A673 (cell line): ENCODE measurements at regions not wholly inside any gene's neighbourhood (a gene's known extent, or its start where the extent isn't known, plus 50 kb on each side); places are given as distances from the start of the nearest gene placed in this dataset.

Source experiments
- BruUV-seq: library from RNA; stranded (reverse); fragments of 400-500 nt; replicated peaks from 2 replicates; lab custom pipeline; 2021; lab: Mats Ljungman, UMichigan
- CTCF ChIA-PET: fragments of 300-600 bp; sonication (Branson Sonifier 250); formaldehyde crosslinking; loops from one replicate; lab custom pipeline; 2022; ENCODE audit warnings: antibody characterized with exemption; lab: Charles Lee
- POLR2A ChIA-PET: fragments of 300-600 bp; sonication (Branson Sonifier 250); formaldehyde crosslinking; loops from one replicate; lab custom pipeline; 2022; ENCODE audit warnings: antibody characterized with exemption; ENCODE audit not compliant: low non-redundant PET; lab: Charles Lee
- DNase-seq: peaks from one replicate; pipeline ENCODE4 v3.0.0-alpha.2; 2015; ENCODE audit warnings: low spot score
- H3K27ac ChIP-seq: fragments of 200-600 bp; sonication (generic); 2 replicates; pipeline ENCODE4 v1.5.1; 2016; ENCODE audit warnings: mixed run types, low read depth, mild to moderate bottlenecking, mixed read lengths, antibody characterized with exemption, low read length; ENCODE audit not compliant: poor library complexity, severe bottlenecking
- H3K27me3 ChIP-seq: fragments of 200-600 bp; sonication (generic); replicated peaks from 2 replicates; pipeline ENCODE4 v1.6.1; 2017; ENCODE audit warnings: mixed run types, low read depth, mild to moderate bottlenecking, mixed read lengths, antibody characterized with exemption, low read length; ENCODE audit not compliant: insufficient read depth, poor library complexity
- H3K36me3 ChIP-seq: fragments of 200-600 bp; sonication (generic); 2 replicates; pipeline ENCODE4 v1.6.1; 2016; ENCODE audit warnings: mixed run types, mild to moderate bottlenecking, mixed read lengths, antibody characterized with exemption, low read length; ENCODE audit not compliant: insufficient read depth, poor library complexity, severe bottlenecking
- H3K4me1 ChIP-seq: fragments of 200-600 bp; sonication (generic); 2 replicates; pipeline ENCODE4 v1.6.1; 2017; ENCODE audit warnings: mixed run types, mild to moderate bottlenecking, mixed read lengths, antibody characterized with exemption, low read length; ENCODE audit not compliant: insufficient read depth, poor library complexity, severe bottlenecking
- H3K4me3 ChIP-seq: fragments of 200-600 bp; sonication (generic); 2 replicates; pipeline ENCODE4 v1.5.1; 2016; ENCODE audit warnings: low read depth, mixed run types, mild to moderate bottlenecking, mixed read lengths, low read length; ENCODE audit not compliant: poor library complexity, severe bottlenecking
- H3K9me3 ChIP-seq: fragments of 200-600 bp; sonication (generic); 2 replicates; pipeline ENCODE4 v1.6.1; 2016; ENCODE audit warnings: mixed run types, low read depth, mild to moderate bottlenecking, mixed read lengths, antibody characterized with exemption, low read length; ENCODE audit not compliant: poor library complexity, severe bottlenecking
- EZH2 ChIP-seq: fragments of 200-600 bp; sonication (generic); IDR thresholded peaks from 2 replicates; pipeline ENCODE4 v1.6.1; 2017; ENCODE audit warnings: borderline replicate concordance, low read depth, mild to moderate bottlenecking, mixed read lengths, antibody characterized with exemption, low read length; ENCODE audit not compliant: poor library complexity, severe bottlenecking
- intact Hi-C: fragments of 100-400 bp; cut with micrococcal nuclease; formaldehyde crosslinking; loops from one replicate; pipeline ENCODE4 v1.10.0; 2022; ENCODE audit not compliant: unreplicated experiment
- TF ChIP-seq, protein P1 (sequence below): fragments of 300-800, 200-600 bp; sonication (generic); conservative IDR thresholded peaks from 2 replicates; pipeline ENCODE4 v1.5.1; 2017; ENCODE audit warnings: low read depth, mild to moderate bottlenecking, antibody characterized with exemption, low read length, moderate library complexity, mixed read lengths

- no peak overlapping the region for H3K4me3 ChIP-seq
- H3K27me3 ChIP-seq, result no peaks in the 10 kb centered on the region
- no peak for TF ChIP-seq EZH2
- TF ChIP-seq, protein P1, sequence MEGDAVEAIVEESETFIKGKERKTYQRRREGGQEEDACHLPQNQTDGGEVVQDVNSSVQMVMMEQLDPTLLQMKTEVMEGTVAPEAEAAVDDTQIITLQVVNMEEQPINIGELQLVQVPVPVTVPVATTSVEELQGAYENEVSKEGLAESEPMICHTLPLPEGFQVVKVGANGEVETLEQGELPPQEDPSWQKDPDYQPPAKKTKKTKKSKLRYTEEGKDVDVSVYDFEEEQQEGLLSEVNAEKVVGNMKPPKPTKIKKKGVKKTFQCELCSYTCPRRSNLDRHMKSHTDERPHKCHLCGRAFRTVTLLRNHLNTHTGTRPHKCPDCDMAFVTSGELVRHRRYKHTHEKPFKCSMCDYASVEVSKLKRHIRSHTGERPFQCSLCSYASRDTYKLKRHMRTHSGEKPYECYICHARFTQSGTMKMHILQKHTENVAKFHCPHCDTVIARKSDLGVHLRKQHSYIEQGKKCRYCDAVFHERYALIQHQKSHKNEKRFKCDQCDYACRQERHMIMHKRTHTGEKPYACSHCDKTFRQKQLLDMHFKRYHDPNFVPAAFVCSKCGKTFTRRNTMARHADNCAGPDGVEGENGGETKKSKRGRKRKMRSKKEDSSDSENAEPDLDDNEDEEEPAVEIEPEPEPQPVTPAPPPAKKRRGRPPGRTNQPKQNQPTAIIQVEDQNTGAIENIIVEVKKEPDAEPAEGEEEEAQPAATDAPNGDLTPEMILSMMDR, result no peak
- BruUV-seq, result no TSS peak
- no peaks in the 10 kb centered on the region for H3K36me3 ChIP-seq
- ChIA-PET POLR2A (no interaction called here), CTCF (no interaction called here)
- H3K4me1 ChIP-seq, result no peaks in the 10 kb centered on the region
- intact Hi-C loops, result no loop called here
- no peak for DNase-seq
- H3K9me3 ChIP-seq, result peaks cover 29% of the 10 kb centered on the region
- no peak overlapping the region for H3K27ac ChIP-seq
Observed at GRCh38 chr12:114961491-114961890, 277.5 kb upstream of the TBX3 start.

- POLR2A ChIA-PET, result no interaction called here
Observed at GRCh38 chr12:114958538-114958937, 274.6 kb upstream of the TBX3 start.

DNA sequence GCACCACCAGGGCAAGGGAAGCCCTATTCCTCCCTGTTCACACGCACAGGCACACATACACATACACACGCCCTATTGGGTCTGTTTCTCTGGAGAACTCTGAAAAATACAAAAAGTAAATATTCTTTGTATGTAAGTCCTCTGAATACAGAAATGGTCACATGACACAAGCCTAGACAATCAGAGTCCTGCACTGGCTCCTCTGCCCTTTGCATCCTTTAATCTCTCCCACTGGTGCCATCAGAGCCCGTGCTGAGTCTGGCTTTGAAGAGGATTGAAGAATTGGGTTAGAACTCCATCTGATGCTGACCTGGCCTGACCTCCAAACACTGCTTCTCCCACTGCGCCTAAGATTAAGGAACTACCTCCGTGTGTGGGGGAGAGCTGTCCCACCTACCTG is 273.2 kb upstream of the TBX3 start:
- H3K27me3 ChIP-seq, result no peaks in the 10 kb centered on the region
- no peak overlapping the region for H3K4me3 ChIP-seq
- peaks cover 28% of the 10 kb centered on the region for H3K9me3 ChIP-seq
- no peaks in the 10 kb centered on the region for H3K36me3 ChIP-seq
- POLR2A ChIA-PET, result no interaction called here
- CTCF ChIA-PET, result no interaction called here
- H3K4me1 ChIP-seq, result no peaks in the 10 kb centered on the region
- TF ChIP-seq, protein P1, result no peak
- TF ChIP-seq EZH2, result no peak
- intact Hi-C loops, result no loop called here
- BruUV-seq, result no TSS peak
- no peak for DNase-seq
- no peak overlapping the region for H3K27ac ChIP-seq

More at GRCh38 chr12:114958538-114958937, 274.6 kb upstream of the TBX3 start:
- Histone ChIP-seq H3K4me3 (no peak overlapping the region), H3K27ac (no peak overlapping the region), H3K4me1 (no peaks in the 10 kb centered on the region), H3K27me3 (no peaks in the 10 kb centered on the region), H3K36me3 (no peaks in the 10 kb centered on the region), H3K9me3 (peaks cover 29% of the 10 kb centered on the region)
- no peak for DNase-seq
- CTCF ChIA-PET, result no interaction called here
- TF ChIP-seq, protein P1, result no peak
- TF ChIP-seq EZH2, result no peak
- intact Hi-C loops, result no loop called here
- BruUV-seq, result no TSS peak
